Astrocyte of the cerebellum (primary cell): ENCODE measurements at regions not wholly inside any gene's neighbourhood (a gene's known extent, or its start where the extent isn't known, plus 50 kb on each side); places are given as distances from the start of the nearest gene placed in this dataset.

Source experiments
- DNase-seq: peaks from one replicate; pipeline ENCODE4 v3.0.0-alpha.2; 2011; ENCODE audit warnings: low read depth
- H3K4me3 ChIP-seq: 2 replicates; pipeline ENCODE4 v1.5.1; 2011; ENCODE audit warnings: mild to moderate bottlenecking, low read depth, low read length, moderate library complexity
- CTCF ChIP-seq: IDR thresholded peaks from 2 replicates; pipeline ENCODE4 v1.5.1; 2012; ENCODE audit warnings: low read length, low read depth, moderate library complexity, mild to moderate bottlenecking; ENCODE audit errors: missing control alignments
- in situ Hi-C: cut with HindIII; loops from 2 replicates; pipeline ENCODE4 v1.10.0; 2017; ENCODE audit warnings: low sequenced_read_pairs

GRCh38 chr19:33982706-33983105, 186.0 kb downstream of the KCTD15 start:
- in situ Hi-C loops: no loop called here
- no peak for TF ChIP-seq CTCF
- DNase-seq: no peak
- H3K4me3 ChIP-seq: no peak overlapping the region

- TF ChIP-seq CTCF: no peak
- in situ Hi-C loops: no loop called here
- no peak for DNase-seq
- no peak overlapping the region for H3K4me3 ChIP-seq
These were observed 183.7 kb upstream of the LSM14A start for GRCh38 chr19:33988601-33989000.

- H3K4me3 ChIP-seq: no peak overlapping the region
- DNase-seq: no peak
- TF ChIP-seq CTCF: no peak
- in situ Hi-C loops: no loop called here
These were observed 174.6 kb upstream of the LSM14A start for GRCh38 chr19:33997690-33998089.

- TF ChIP-seq CTCF: no peak
- in situ Hi-C loops: no loop called here
- H3K4me3 ChIP-seq: no peak overlapping the region
- DNase-seq: no peak
These were observed 174.0 kb upstream of the LSM14A start for GRCh38 chr19:33998302-33998701.

GRCh38 chr19:33998739-33999345, 173.5 kb upstream of the LSM14A start:
- DNase-seq: no peak
- in situ Hi-C loops: no loop called here
- H3K4me3 ChIP-seq: no peak overlapping the region
- no peak for TF ChIP-seq CTCF

GRCh38 chr19:34017024-34017423, 155.3 kb upstream of the LSM14A start:
- DNase-seq: no peak
- no peak overlapping the region for H3K4me3 ChIP-seq
- TF ChIP-seq CTCF: no peak
- in situ Hi-C loops: no loop called here
